H9 (cell line): ENCODE measurements at regions not wholly inside any gene's neighbourhood (a gene's known extent, or its start where the extent isn't known, plus 50 kb on each side); places are given as distances from the start of the nearest gene placed in this dataset.

Experiments
- DNase-seq: peaks from one replicate; pipeline ENCODE4 v3.0.0-alpha.2; 2017
- H2AFZ ChIP-seq: one replicate; pipeline ENCODE4 v1.6.1; 2013; ENCODE audit warnings: mild to moderate bottlenecking, low read length, control low read depth, moderate library complexity
- H2AK5ac ChIP-seq: 2 replicates; pipeline ENCODE4 v1.6.1; 2013; ENCODE audit warnings: low read length, control low read depth, mixed read lengths; ENCODE audit not compliant: insufficient read length
- H2BK120ac ChIP-seq: one replicate; pipeline ENCODE4 v1.6.1; 2013; ENCODE audit warnings: low read depth, mild to moderate bottlenecking, low read length, control low read depth, inconsistent platforms; ENCODE audit not compliant: poor library complexity, severe bottlenecking
- H2BK12ac ChIP-seq: 2 replicates; pipeline ENCODE4 v1.6.1; 2013; ENCODE audit warnings: low read length, control low read depth, mixed read lengths, low read depth; ENCODE audit not compliant: insufficient read length
- H2BK15ac ChIP-seq: 2 replicates; pipeline ENCODE4 v1.6.1; 2013; ENCODE audit warnings: low read depth, low read length, control low read depth
- H2BK20ac ChIP-seq: one replicate; pipeline ENCODE4 v1.6.1; 2013; ENCODE audit warnings: low read depth, mild to moderate bottlenecking, low read length, control low read depth, inconsistent platforms; ENCODE audit not compliant: poor library complexity, severe bottlenecking
- H2BK5ac ChIP-seq: 2 replicates; pipeline ENCODE4 v1.6.1; 2013; ENCODE audit warnings: low read length, control low read depth, mixed read lengths; ENCODE audit not compliant: insufficient read length
- H3K14ac ChIP-seq: 2 replicates; pipeline ENCODE4 v1.6.1; 2013; ENCODE audit warnings: low read length, control low read depth; ENCODE audit not compliant: insufficient read depth
- H3K18ac ChIP-seq: 2 replicates; pipeline ENCODE4 v1.6.1; 2013; ENCODE audit warnings: low read depth, mild to moderate bottlenecking, mixed read lengths, low read length, control low read depth; ENCODE audit not compliant: insufficient read length
- H3K23ac ChIP-seq: 2 replicates; pipeline ENCODE4 v1.6.1; 2013; ENCODE audit warnings: low read length, control low read depth, mixed read lengths, low read depth; ENCODE audit not compliant: insufficient read length
- H3K23me2 ChIP-seq: 2 replicates; pipeline ENCODE4 v1.6.1; 2013; ENCODE audit warnings: low read depth, mild to moderate bottlenecking, mixed read lengths, low read length, control low read depth; ENCODE audit not compliant: insufficient read length, poor library complexity, severe bottlenecking
- H3K27ac ChIP-seq: 2 replicates; pipeline ENCODE4 v1.5.1; 2013; ENCODE audit warnings: low read length, control low read depth, mixed read lengths, low read depth; ENCODE audit not compliant: insufficient read length
- H3K27me3 ChIP-seq: 2 replicates; pipeline ENCODE4 v1.6.1; 2013; ENCODE audit warnings: low read length, control low read depth, inconsistent platforms; ENCODE audit not compliant: insufficient read depth
- H3K4ac ChIP-seq: 2 replicates; pipeline ENCODE4 v1.6.1; 2013; ENCODE audit warnings: low read depth, mild to moderate bottlenecking, control low read depth, inconsistent platforms, low read length, moderate library complexity
- H3K4me1 ChIP-seq: 2 replicates; pipeline ENCODE4 v1.6.1; 2013; ENCODE audit warnings: low read length, control low read depth, inconsistent platforms; ENCODE audit not compliant: insufficient read depth
- H3K4me2 ChIP-seq: 2 replicates; pipeline ENCODE4 v1.6.1; 2013; ENCODE audit warnings: low read length, control low read depth, mixed read lengths; ENCODE audit not compliant: insufficient read length, insufficient read depth
- H3K56ac ChIP-seq: 2 replicates; pipeline ENCODE4 v1.6.1; 2013; ENCODE audit warnings: low read depth, mild to moderate bottlenecking, mixed read lengths, low read length, control low read depth; ENCODE audit not compliant: insufficient read length
- H3K79me1 ChIP-seq: 2 replicates; pipeline ENCODE4 v1.6.1; 2013; ENCODE audit warnings: low read depth, mild to moderate bottlenecking, moderate library complexity, low read length, control low read depth, inconsistent platforms; ENCODE audit not compliant: insufficient read depth, poor library complexity, severe bottlenecking
- H3K79me2 ChIP-seq: 2 replicates; pipeline ENCODE4 v1.6.1; 2013; ENCODE audit warnings: low read length, control low read depth, inconsistent platforms; ENCODE audit not compliant: insufficient read depth
- H3K9ac ChIP-seq: 2 replicates; pipeline ENCODE4 v1.6.1; 2013; ENCODE audit warnings: low read length, control low read depth, mixed read lengths; ENCODE audit not compliant: insufficient read length; ENCODE audit errors: extremely low read depth
- H3K9me3 ChIP-seq: one replicate; pipeline ENCODE4 v1.6.1; 2013; ENCODE audit warnings: low read depth, low read length, inconsistent platforms; ENCODE audit not compliant: control insufficient read depth
- H3T11ph ChIP-seq: one replicate; pipeline ENCODE4 v1.6.1; 2013; ENCODE audit warnings: mild to moderate bottlenecking, low read length, control low read depth, inconsistent platforms
- H4K20me1 ChIP-seq: one replicate; pipeline ENCODE4 v1.6.1; 2013; ENCODE audit not compliant: control insufficient read depth, insufficient read length, insufficient read depth
- H4K5ac ChIP-seq: 2 replicates; pipeline ENCODE4 v1.6.1; 2013; ENCODE audit warnings: low read depth, mild to moderate bottlenecking, mixed read lengths, low read length, control low read depth; ENCODE audit not compliant: insufficient read length
- H4K8ac ChIP-seq: replicated peaks from 2 replicates; pipeline ENCODE4 v1.6.1; 2013; ENCODE audit warnings: low read length, control low read depth, mixed read lengths, low read depth; ENCODE audit not compliant: insufficient read length
- H4K91ac ChIP-seq: 2 replicates; pipeline ENCODE4 v1.6.1; 2013; ENCODE audit warnings: low read depth, mild to moderate bottlenecking, moderate library complexity, mixed read lengths, low read length, control low read depth; ENCODE audit not compliant: insufficient read length
- H3K27ac Mint-ChIP-seq, 3 experiments: 2 replicates in 2 of 3; 3 replicates in 1 of 3; pipeline ENCODE4 v1.8.0; 2020 to 2021; ENCODE audit warnings: mixed read lengths in 3 of 3, mild to moderate bottlenecking in 1 of 3, moderate library complexity in 1 of 3
- H3K27me3 Mint-ChIP-seq: 2 replicates; pipeline ENCODE4 v1.8.0; 2021; ENCODE audit warnings: low read depth, mild to moderate bottlenecking, moderate library complexity, mixed read lengths
- H3K36me3 Mint-ChIP-seq, 3 experiments: 2 replicates in 2 of 3; 3 replicates in 1 of 3; pipeline ENCODE4 v1.8.0; 2020 to 2021; ENCODE audit warnings: low read depth in 3 of 3, mixed read lengths in 3 of 3; ENCODE audit not compliant: insufficient read depth in 1 of 3
- H3K4me1 Mint-ChIP-seq, 2 experiments: 2 replicates each; pipeline ENCODE4 v1.8.0; 2020; ENCODE audit warnings: mixed read lengths in 2 of 2
- H3K4me3 Mint-ChIP-seq, 2 experiments: 2 replicates in 1 of 2; 3 replicates in 1 of 2; pipeline ENCODE4 v1.8.0; 2020 to 2021; ENCODE audit warnings: mild to moderate bottlenecking in 2 of 2, mixed read lengths in 2 of 2, moderate library complexity in 1 of 2
- H3K9me3 Mint-ChIP-seq, 2 experiments: 2 replicates in 1 of 2; 3 replicates in 1 of 2; pipeline ENCODE4 v1.8.0; 2020; ENCODE audit warnings: mild to moderate bottlenecking in 2 of 2, mixed read lengths in 2 of 2, moderate library complexity in 1 of 2
- WGBS: extraction: QIAGEN DNeasy Blood & Tissue Kit; methylation state at CpG from one replicate; pipeline ENCODE4 v1.1.7; 2013; ENCODE audit warnings: missing lambda C conversion rate, low lambda C conversion rate, mixed read lengths; ENCODE audit not compliant: insufficient read length; ENCODE audit errors: extremely low coverage; 5-methylcytosine and 5-hydroxymethylcytosine counted together
- TF ChIP-seq, protein P1 (sequence below): fragments of 200-600 bp; sonication (generic); conservative IDR thresholded peaks from 3 replicates; pipeline ENCODE4 v1.8.0; 2021; ENCODE audit warnings: antibody characterized with exemption, mild to moderate bottlenecking

DNA sequence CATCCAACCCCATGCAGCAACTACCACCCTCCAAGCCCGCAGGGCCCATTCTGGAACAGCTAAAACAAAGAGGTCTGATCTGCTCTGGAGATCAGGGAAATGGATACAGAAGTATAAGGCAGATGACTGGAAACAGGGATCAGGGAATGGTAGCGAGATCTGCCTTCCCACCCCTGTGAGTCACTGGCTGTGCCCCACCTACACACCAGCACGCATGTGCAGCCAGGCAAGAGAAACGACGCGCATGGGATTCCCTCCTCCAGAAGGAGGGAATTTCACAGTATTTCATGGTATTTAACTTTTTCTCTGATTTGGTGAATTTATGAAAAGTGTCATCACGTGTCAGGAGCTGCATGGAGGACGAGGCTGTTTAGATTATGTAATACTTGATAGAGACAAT lies 116.7 kb downstream of the ARRDC4 start:
- no peak overlapping the region for H4K8ac ChIP-seq
- no peak overlapping the region for H2BK120ac ChIP-seq
- no peaks in the 10 kb centered on the region for H3K9me3 ChIP-seq
- no peaks in the 10 kb centered on the region for H3K79me2 ChIP-seq
- no peaks in the 10 kb centered on the region for H3K36me3 Mint-ChIP-seq
- H3K23me2 ChIP-seq = no peaks in the 10 kb centered on the region
- H2BK12ac ChIP-seq = no peak overlapping the region
- WGBS = no CpG with 5 or more reads among the region's 8 CpGs
- H3K18ac ChIP-seq = no peak overlapping the region
- TF ChIP-seq, protein P1, sequence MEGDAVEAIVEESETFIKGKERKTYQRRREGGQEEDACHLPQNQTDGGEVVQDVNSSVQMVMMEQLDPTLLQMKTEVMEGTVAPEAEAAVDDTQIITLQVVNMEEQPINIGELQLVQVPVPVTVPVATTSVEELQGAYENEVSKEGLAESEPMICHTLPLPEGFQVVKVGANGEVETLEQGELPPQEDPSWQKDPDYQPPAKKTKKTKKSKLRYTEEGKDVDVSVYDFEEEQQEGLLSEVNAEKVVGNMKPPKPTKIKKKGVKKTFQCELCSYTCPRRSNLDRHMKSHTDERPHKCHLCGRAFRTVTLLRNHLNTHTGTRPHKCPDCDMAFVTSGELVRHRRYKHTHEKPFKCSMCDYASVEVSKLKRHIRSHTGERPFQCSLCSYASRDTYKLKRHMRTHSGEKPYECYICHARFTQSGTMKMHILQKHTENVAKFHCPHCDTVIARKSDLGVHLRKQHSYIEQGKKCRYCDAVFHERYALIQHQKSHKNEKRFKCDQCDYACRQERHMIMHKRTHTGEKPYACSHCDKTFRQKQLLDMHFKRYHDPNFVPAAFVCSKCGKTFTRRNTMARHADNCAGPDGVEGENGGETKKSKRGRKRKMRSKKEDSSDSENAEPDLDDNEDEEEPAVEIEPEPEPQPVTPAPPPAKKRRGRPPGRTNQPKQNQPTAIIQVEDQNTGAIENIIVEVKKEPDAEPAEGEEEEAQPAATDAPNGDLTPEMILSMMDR = no peak
- no peak overlapping the region for H3K4me3 Mint-ChIP-seq
- no peak overlapping the region for H4K91ac ChIP-seq
- no peak overlapping the region for H2AK5ac ChIP-seq
- H3K79me1 ChIP-seq = no peaks in the 10 kb centered on the region
- H3K4me1 ChIP-seq = no peaks in the 10 kb centered on the region
- peaks cover 0 to 5% of the 10 kb centered on the region in 2 experiments; a peak in 1 of 4 replicates for H3K4me1 Mint-ChIP-seq
- H3K56ac ChIP-seq = no peak overlapping the region
- H3K27ac ChIP-seq = no peak overlapping the region
- H4K5ac ChIP-seq = no peak overlapping the region
- H2BK20ac ChIP-seq = no peak overlapping the region
- H3K27me3 Mint-ChIP-seq = no peaks in the 10 kb centered on the region
- H3K9ac ChIP-seq = no peak overlapping the region
- H3K27ac Mint-ChIP-seq = no peak overlapping the region
- H3T11ph ChIP-seq = no peak overlapping the region
- H3K9me3 Mint-ChIP-seq = no peaks in the 10 kb centered on the region
- H2BK5ac ChIP-seq = no peak overlapping the region
- DNase-seq = no peak
- no peak overlapping the region for H3K23ac ChIP-seq
- H3K27me3 ChIP-seq = no peaks in the 10 kb centered on the region
- H2AFZ ChIP-seq = no peak overlapping the region
- no peak overlapping the region for H3K4me2 ChIP-seq
- no peaks in the 10 kb centered on the region for H4K20me1 ChIP-seq
- H2BK15ac ChIP-seq = no peak overlapping the region
- H3K4ac ChIP-seq = no peak overlapping the region
- H3K14ac ChIP-seq = no peak overlapping the region
